ENCODE measurements at regions not wholly inside any gene's neighbourhood (a gene's known extent, or its start where the extent isn't known, plus 50 kb on each side); places are given as distances from the start of the nearest gene placed in this dataset.

DNA sequence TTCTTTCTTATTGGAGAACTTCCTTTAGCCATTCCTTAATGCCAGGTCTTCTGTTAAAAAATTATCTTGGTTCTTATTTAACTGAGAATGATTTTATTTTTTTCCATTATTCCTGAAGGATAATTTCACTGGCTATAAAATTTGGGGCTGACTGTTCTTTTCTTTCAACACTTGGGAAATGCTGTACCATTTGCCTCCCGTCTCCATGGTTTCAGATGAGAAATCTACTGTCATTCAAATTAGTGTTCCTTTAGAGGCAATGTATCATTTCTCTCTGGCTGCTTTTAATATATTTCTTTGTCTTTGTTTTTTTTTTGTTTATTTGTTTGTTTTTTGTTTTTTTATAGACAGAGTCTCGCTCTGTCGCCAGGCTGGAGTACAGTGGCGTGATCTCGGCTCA, 51.8 kb upstream of the SMTN start:
- dilution Hi-C loops (cut with MboI; ENCODE audit: extremely low pct_ligation_motif_present, low sequenced_read_pairs) (no loop called here), intact Hi-C loops (cut with micrococcal nuclease) (no loop called here)
- no peak for TF ChIP-seq POLR2AphosphoS5 (IDR thresholded peaks at IDR 0.05; ENCODE audit: insufficient read depth, low read depth, low read length)
- no peak for TF ChIP-seq EZH2 (IDR thresholded peaks at IDR 0.05; ENCODE audit: borderline replicate concordance, low read depth, low read length, severe bottlenecking)
- no peak for TF ChIP-seq GATA2 (IDR thresholded peaks at IDR 0.05; ENCODE audit: insufficient read depth, insufficient read length, low read depth, low read length)
- no peak for TF ChIP-seq FOS (IDR thresholded peaks at IDR 0.05; ENCODE audit: borderline replicate concordance, insufficient read depth, low read length)
- no peak for TF ChIP-seq POLR2A (IDR thresholded peaks at IDR 0.05; ENCODE audit: low read depth, low read length)
- no peak for TF ChIP-seq JUN (IDR thresholded peaks at IDR 0.05; ENCODE audit: borderline replicate concordance, insufficient read depth, insufficient read length, low read depth)
- TF ChIP-seq, protein P1, sequence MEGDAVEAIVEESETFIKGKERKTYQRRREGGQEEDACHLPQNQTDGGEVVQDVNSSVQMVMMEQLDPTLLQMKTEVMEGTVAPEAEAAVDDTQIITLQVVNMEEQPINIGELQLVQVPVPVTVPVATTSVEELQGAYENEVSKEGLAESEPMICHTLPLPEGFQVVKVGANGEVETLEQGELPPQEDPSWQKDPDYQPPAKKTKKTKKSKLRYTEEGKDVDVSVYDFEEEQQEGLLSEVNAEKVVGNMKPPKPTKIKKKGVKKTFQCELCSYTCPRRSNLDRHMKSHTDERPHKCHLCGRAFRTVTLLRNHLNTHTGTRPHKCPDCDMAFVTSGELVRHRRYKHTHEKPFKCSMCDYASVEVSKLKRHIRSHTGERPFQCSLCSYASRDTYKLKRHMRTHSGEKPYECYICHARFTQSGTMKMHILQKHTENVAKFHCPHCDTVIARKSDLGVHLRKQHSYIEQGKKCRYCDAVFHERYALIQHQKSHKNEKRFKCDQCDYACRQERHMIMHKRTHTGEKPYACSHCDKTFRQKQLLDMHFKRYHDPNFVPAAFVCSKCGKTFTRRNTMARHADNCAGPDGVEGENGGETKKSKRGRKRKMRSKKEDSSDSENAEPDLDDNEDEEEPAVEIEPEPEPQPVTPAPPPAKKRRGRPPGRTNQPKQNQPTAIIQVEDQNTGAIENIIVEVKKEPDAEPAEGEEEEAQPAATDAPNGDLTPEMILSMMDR (IDR thresholded peaks at IDR 0.05; ENCODE audit: extremely low read depth in 1 of 2, insufficient read depth in 1 of 2, low read depth in 1 of 2, low read length in 2 of 2), result no peak
- TF ChIP-seq, protein P2, sequence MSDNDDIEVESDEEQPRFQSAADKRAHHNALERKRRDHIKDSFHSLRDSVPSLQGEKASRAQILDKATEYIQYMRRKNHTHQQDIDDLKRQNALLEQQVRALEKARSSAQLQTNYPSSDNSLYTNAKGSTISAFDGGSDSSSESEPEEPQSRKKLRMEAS (IDR thresholded peaks at IDR 0.05; ENCODE audit: insufficient read depth, insufficient read length), result no peak
- TF ChIP-seq MYC (IDR thresholded peaks at IDR 0.05; ENCODE audit: low read depth, low read length), result no peak
- ChIA-PET POLR2A (no interaction called here), CTCF (interaction anchor here (0.7 kb wide), 2 partner anchors 18 to 66 kb away, joined by 3 read pairs; no protein-coding TSS in a partner anchor)
- DNase-seq (ENCODE audit: low read depth, low spot score), result no peak
- no peaks in the 10 kb centered on the region for H4K20me1 ChIP-seq (replicated peaks; ENCODE audit: control insufficient read depth, extremely low read depth, insufficient read depth, low read length)
- H3K9me1 ChIP-seq (replicated peaks; ENCODE audit: control insufficient read depth, extremely low read depth, insufficient read depth, low read length), result no peaks in the 10 kb centered on the region
- FAIRE-seq, result no peak
- no peak overlapping the region for H3K27ac ChIP-seq (ENCODE audit: insufficient read depth, low read depth, low read length)
- no peaks in the 10 kb centered on the region for H3K9me3 ChIP-seq (replicated peaks; ENCODE audit: control insufficient read depth, insufficient read depth, low read length)
- no peak overlapping the region for H3K9ac ChIP-seq (replicated peaks; ENCODE audit: extremely low read depth, insufficient read depth, low read length)
- no peak overlapping the region for H2AFZ ChIP-seq (ENCODE audit: low read depth, low read length)
- H3K79me2 ChIP-seq (ENCODE audit: control insufficient read depth, insufficient read depth, low read length), result no peaks in the 10 kb centered on the region
- no peak overlapping the region for H3K4me2 ChIP-seq (ENCODE audit: insufficient read depth, low read length)
- H3K36me3 ChIP-seq (ENCODE audit: control insufficient read depth in 2 of 2, extremely low read depth in 1 of 2, insufficient read depth in 2 of 2, low read length in 2 of 2), result no peaks in the 10 kb centered on the region
- no peak overlapping the region for H3K4me3 ChIP-seq (replicated peaks in 1 of 3; ENCODE audit: insufficient read depth in 1 of 3, low read depth in 1 of 3, low read length in 3 of 3)
- BruUV-seq (replicated peaks), result no TSS peak
- no peaks in the 10 kb centered on the region for H3K4me1 ChIP-seq (ENCODE audit: control insufficient read depth, extremely low read depth, insufficient read depth, low read length)
- H3K27me3 ChIP-seq (ENCODE audit: control insufficient read depth in 2 of 2, insufficient read depth in 2 of 2, low read length in 2 of 2), result no peaks in the 10 kb centered on the region
